HCT116 (cell line): ENCODE measurements at regions not wholly inside any gene's neighbourhood (a gene's known extent, or its start where the extent isn't known, plus 50 kb on each side); places are given as distances from the start of the nearest gene placed in this dataset.

Source experiments
- ATAC-seq: fragments of 200-7000 bp; cut with Tn5 transposase; 2 replicates; pipeline ENCODE4 v1.9.1; 2020; ENCODE audit warnings: mild to moderate bottlenecking, moderate library complexity
- BruUV-seq: library from RNA; stranded (reverse); fragments of 400-500 nt; replicated peaks from 2 replicates; lab custom pipeline; 2021; lab: Mats Ljungman, UMichigan
- CTCF ChIA-PET: fragments of 300-600 bp; sonication (Branson Sonifier 250); formaldehyde crosslinking; loops from one replicate; lab custom pipeline; 2021; ENCODE audit warnings: antibody characterized with exemption; lab: Charles Lee
- POLR2A ChIA-PET: fragments of 300-600, 350-600 bp; sonication (Branson Sonifier 250); formaldehyde crosslinking; loops from one replicate; lab custom pipeline; 2021; ENCODE audit warnings: antibody characterized with exemption; lab: Charles Lee
- RAD21 ChIA-PET, 2 experiments: fragments of 300-600 bp; sonication (Branson Sonifier 250); formaldehyde crosslinking; loops; one replicate each; lab custom pipeline; 2023; ENCODE audit warnings: low total read pairs in 2 of 2; ENCODE audit not compliant: uncharacterized antibody in 2 of 2, unreplicated experiment in 2 of 2, low non-redundant PET in 1 of 2; lab: Charles Lee
- DNase-seq: peaks from one replicate; pipeline ENCODE4 v3.0.0-alpha.2; 2010; ENCODE audit warnings: low read depth, low spot score
- H2AFZ ChIP-seq: fragments of 200-600 bp; shearing (Covaris generic), sonication (generic); 2 replicates; pipeline ENCODE4 v1.6.1; 2017; ENCODE audit warnings: low read depth, mixed run types, mixed read lengths, antibody characterized with exemption, low read length; ENCODE audit not compliant: poor library complexity, severe bottlenecking
- H3K27ac ChIP-seq: 2 replicates; pipeline ENCODE4 v1.5.1; 2012; ENCODE audit warnings: low read depth, low read length
- H3K27me3 ChIP-seq: fragments of 200-600 bp; sonication (generic); 2 replicates; pipeline ENCODE4 v1.6.1; 2016; ENCODE audit warnings: mixed run types, low read length, mixed read lengths; ENCODE audit not compliant: insufficient read depth
- H3K36me3 ChIP-seq, 2 experiments: fragments of 200-500 bp in 1 of 2; fragments of 200-600 bp in 1 of 2; sonication (Bioruptor generic) in 1 of 2; sonication (generic) in 1 of 2; 2 replicates each; pipeline versions ENCODE4 v1.5.1 to v1.6.1; 2014 to 2016; ENCODE audit warnings: low read length in 2 of 2, inconsistent platforms in 1 of 2, mixed read lengths in 1 of 2, mixed run types in 1 of 2; ENCODE audit not compliant: insufficient read depth in 2 of 2, control insufficient read depth in 1 of 2
- H3K4me1 ChIP-seq, 2 experiments: fragments of 200-600 bp in 1 of 2; sonication (generic) in 1 of 2; 2 replicates each; pipeline versions ENCODE4 v1.5.1 to v1.6.1; 2012 to 2017; ENCODE audit warnings: low read length in 2 of 2, inconsistent platforms in 1 of 2, mild to moderate bottlenecking in 1 of 2, mixed read lengths in 1 of 2, mixed run types in 1 of 2, moderate library complexity in 1 of 2; ENCODE audit not compliant: insufficient read depth in 2 of 2, control insufficient read depth in 1 of 2
- H3K4me2 ChIP-seq: fragments of 200-600 bp; sonication (generic); 2 replicates; pipeline ENCODE4 v1.6.1; 2017; ENCODE audit warnings: mixed run types, low read length, mixed read lengths
- H3K4me3 ChIP-seq, 2 experiments: fragments of 200-600 bp in 1 of 2; sonication (generic) in 1 of 2; replicated peaks in 1 of 2; 2 replicates each; pipeline ENCODE4 v1.5.1; 2011 to 2016; ENCODE audit warnings: low read length in 2 of 2, control low read depth in 1 of 2, low read depth in 1 of 2, mild to moderate bottlenecking in 1 of 2, mixed read lengths in 1 of 2, mixed run types in 1 of 2
- H3K79me2 ChIP-seq: fragments of 200-600 bp; sonication (generic); 2 replicates; pipeline ENCODE4 v1.6.1; 2017; ENCODE audit warnings: mild to moderate bottlenecking, mixed run types, low read length, moderate library complexity, mixed read lengths; ENCODE audit not compliant: insufficient read depth
- H3K9ac ChIP-seq: fragments of 200-600 bp; sonication (generic); 2 replicates; pipeline ENCODE4 v1.6.1; 2016; ENCODE audit warnings: low read length, mixed read lengths
- H3K9me2 ChIP-seq: fragments of 200-600 bp; sonication (generic), shearing (Covaris generic); 2 replicates; pipeline ENCODE4 v1.6.1; 2017; ENCODE audit warnings: mixed run types, mild to moderate bottlenecking, moderate library complexity; ENCODE audit not compliant: insufficient read depth
- H3K9me3 ChIP-seq, 2 experiments: fragments of 200-500 bp in 1 of 2; fragments of 200-600 bp in 1 of 2; sonication (Bioruptor generic) in 1 of 2; sonication (generic) in 1 of 2; 2 replicates each; pipeline ENCODE4 v1.6.1; 2014 to 2017; ENCODE audit warnings: low read length in 2 of 2, mixed read lengths in 2 of 2, inconsistent platforms in 1 of 2, low read depth in 1 of 2, mild to moderate bottlenecking in 1 of 2, mixed run types in 1 of 2, moderate library complexity in 1 of 2; ENCODE audit not compliant: control insufficient read depth in 1 of 2, insufficient read depth in 1 of 2
- H4K20me1 ChIP-seq: fragments of 200-600 bp; sonication (generic), shearing (Covaris generic); 2 replicates; pipeline ENCODE4 v1.6.1; 2017; ENCODE audit warnings: mixed run types, mild to moderate bottlenecking, moderate library complexity; ENCODE audit not compliant: insufficient read depth
- CBX3 ChIP-seq: IDR thresholded peaks from 2 replicates; pipeline ENCODE4 v1.6.1; 2012; ENCODE audit warnings: low read depth
- ELF1 ChIP-seq: IDR thresholded peaks from 2 replicates; pipeline ENCODE4 v1.6.1; 2012; ENCODE audit warnings: low read depth, borderline replicate concordance
- EZH2 ChIP-seq: fragments of 200-600 bp; sonication (generic); IDR thresholded peaks from 2 replicates; pipeline ENCODE4 v1.6.1; 2017; ENCODE audit warnings: antibody characterized with exemption, mixed run types
- SRF ChIP-seq: IDR thresholded peaks from 2 replicates; pipeline ENCODE4 v1.6.1; 2012; ENCODE audit warnings: low read depth
- YY1 ChIP-seq: IDR thresholded peaks from 2 replicates; pipeline ENCODE4 v1.6.1; 2011; ENCODE audit warnings: low read length, low read depth, moderate library complexity, mild to moderate bottlenecking; ENCODE audit not compliant: insufficient replicate concordance; ENCODE audit errors: extremely low read depth
- ZFX ChIP-seq: fragments of 450-650 bp; IDR thresholded peaks from 2 replicates; pipeline ENCODE4 v1.6.1; 2017
- intact Hi-C: fragments of 100-400 bp; cut with micrococcal nuclease; formaldehyde crosslinking; loops from 2 replicates; pipeline ENCODE4 v1.10.0; 2022
- TF ChIP-seq, protein P1 (sequence below): IDR thresholded peaks from 2 replicates; pipeline ENCODE4 v1.6.1; 2012; ENCODE audit warnings: low read depth
- TF ChIP-seq, protein P2 (sequence below): IDR thresholded peaks from 2 replicates; pipeline ENCODE4 v1.6.1; 2012

DNA sequence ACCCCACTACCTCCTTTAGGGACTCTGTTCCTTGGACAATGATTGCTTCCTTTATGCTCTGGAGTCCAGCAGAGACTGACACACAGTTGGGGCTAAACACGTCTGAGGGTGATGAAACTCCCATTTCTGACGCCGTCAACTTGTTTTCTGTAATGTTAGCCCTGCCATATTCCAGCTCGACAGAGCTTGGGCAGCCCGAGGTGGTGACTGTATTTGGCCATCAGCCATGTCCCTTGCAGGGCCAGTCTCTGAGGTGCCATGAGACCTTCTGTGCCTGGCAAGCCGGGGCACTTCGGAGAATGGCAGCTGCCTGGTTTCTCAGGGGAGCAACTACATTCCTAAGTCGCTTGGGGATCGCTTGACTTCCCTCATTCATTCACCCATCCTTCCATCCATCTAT lies 278.9 kb upstream of the TNRC6C start:
- ATAC-seq, result no peak
- RAD21 ChIA-PET, result no interaction called here

GRCh38 chr17:77681861-77682260 lies 276.6 kb upstream of the TNRC6C start:
- no peak for TF ChIP-seq YY1
- TF ChIP-seq, protein P1, sequence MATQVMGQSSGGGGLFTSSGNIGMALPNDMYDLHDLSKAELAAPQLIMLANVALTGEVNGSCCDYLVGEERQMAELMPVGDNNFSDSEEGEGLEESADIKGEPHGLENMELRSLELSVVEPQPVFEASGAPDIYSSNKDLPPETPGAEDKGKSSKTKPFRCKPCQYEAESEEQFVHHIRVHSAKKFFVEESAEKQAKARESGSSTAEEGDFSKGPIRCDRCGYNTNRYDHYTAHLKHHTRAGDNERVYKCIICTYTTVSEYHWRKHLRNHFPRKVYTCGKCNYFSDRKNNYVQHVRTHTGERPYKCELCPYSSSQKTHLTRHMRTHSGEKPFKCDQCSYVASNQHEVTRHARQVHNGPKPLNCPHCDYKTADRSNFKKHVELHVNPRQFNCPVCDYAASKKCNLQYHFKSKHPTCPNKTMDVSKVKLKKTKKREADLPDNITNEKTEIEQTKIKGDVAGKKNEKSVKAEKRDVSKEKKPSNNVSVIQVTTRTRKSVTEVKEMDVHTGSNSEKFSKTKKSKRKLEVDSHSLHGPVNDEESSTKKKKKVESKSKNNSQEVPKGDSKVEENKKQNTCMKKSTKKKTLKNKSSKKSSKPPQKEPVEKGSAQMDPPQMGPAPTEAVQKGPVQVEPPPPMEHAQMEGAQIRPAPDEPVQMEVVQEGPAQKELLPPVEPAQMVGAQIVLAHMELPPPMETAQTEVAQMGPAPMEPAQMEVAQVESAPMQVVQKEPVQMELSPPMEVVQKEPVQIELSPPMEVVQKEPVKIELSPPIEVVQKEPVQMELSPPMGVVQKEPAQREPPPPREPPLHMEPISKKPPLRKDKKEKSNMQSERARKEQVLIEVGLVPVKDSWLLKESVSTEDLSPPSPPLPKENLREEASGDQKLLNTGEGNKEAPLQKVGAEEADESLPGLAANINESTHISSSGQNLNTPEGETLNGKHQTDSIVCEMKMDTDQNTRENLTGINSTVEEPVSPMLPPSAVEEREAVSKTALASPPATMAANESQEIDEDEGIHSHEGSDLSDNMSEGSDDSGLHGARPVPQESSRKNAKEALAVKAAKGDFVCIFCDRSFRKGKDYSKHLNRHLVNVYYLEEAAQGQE, result no peak
- H3K27me3 ChIP-seq, result peaks cover 45% of the 10 kb centered on the region; the same call in 1 of the 2 replicates
- no peaks in the 10 kb centered on the region for H3K9me3 ChIP-seq
- no peak overlapping the region for H3K27ac ChIP-seq
- no peak for ATAC-seq
- no TSS peak for BruUV-seq
- no peak overlapping the region for H3K9ac ChIP-seq
- H3K4me1 ChIP-seq, result no peaks in the 10 kb centered on the region
- H3K4me3 ChIP-seq, result no peak overlapping the region
- CTCF ChIA-PET, result no interaction called here
- no peak for DNase-seq
- intact Hi-C loops, result no loop called here
- H3K4me2 ChIP-seq, result no peak overlapping the region
- POLR2A ChIA-PET, result no interaction called here
- H3K36me3 ChIP-seq, result no peaks in the 10 kb centered on the region
- H3K79me2 ChIP-seq, result no peaks in the 10 kb centered on the region
- RAD21 ChIA-PET, result no interaction called here
- H3K9me2 ChIP-seq, result no peaks in the 10 kb centered on the region
- no peaks in the 10 kb centered on the region for H4K20me1 ChIP-seq
- no peak overlapping the region for H2AFZ ChIP-seq

More for the DNA sequence above, 278.9 kb upstream of the TNRC6C start:
- H3K4me1 ChIP-seq, result no peaks in the 10 kb centered on the region
- no peaks in the 10 kb centered on the region for H3K9me3 ChIP-seq
- no peak overlapping the region for H3K4me3 ChIP-seq
- DNase-seq, result no peak
- peaks cover 46% of the 10 kb centered on the region; the same call in 1 of the 2 replicates for H3K27me3 ChIP-seq
- H3K27ac ChIP-seq, result no peak overlapping the region
- intact Hi-C loops, result no loop called here
- H2AFZ ChIP-seq, result no peak overlapping the region
- no peaks in the 10 kb centered on the region for H3K36me3 ChIP-seq
- H3K9ac ChIP-seq, result no peak overlapping the region
- ChIA-PET POLR2A (no interaction called here), CTCF (no interaction called here)
- no peak overlapping the region for H3K4me2 ChIP-seq
- TF ChIP-seq YY1 (no peak), EZH2 (no peak), SRF (no peak), ZFX (no peak), ELF1 (no peak), CBX3 (no peak)
- TF ChIP-seq, protein P2, sequence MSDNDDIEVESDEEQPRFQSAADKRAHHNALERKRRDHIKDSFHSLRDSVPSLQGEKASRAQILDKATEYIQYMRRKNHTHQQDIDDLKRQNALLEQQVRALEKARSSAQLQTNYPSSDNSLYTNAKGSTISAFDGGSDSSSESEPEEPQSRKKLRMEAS, result no peak
- no TSS peak for BruUV-seq
- H3K79me2 ChIP-seq, result no peaks in the 10 kb centered on the region
- no peaks in the 10 kb centered on the region for H4K20me1 ChIP-seq
- H3K9me2 ChIP-seq, result no peaks in the 10 kb centered on the region
